ENCODE measurements at regions not wholly inside any gene's neighbourhood (a gene's known extent, or its start where the extent isn't known, plus 50 kb on each side); places are given as distances from the start of the nearest gene placed in this dataset.
"Not testable (repeated sequence)": the region's sequence is repeated elsewhere in the genome, so short reads cannot be mapped to it uniquely, and the experiment has no call there.

DNA sequence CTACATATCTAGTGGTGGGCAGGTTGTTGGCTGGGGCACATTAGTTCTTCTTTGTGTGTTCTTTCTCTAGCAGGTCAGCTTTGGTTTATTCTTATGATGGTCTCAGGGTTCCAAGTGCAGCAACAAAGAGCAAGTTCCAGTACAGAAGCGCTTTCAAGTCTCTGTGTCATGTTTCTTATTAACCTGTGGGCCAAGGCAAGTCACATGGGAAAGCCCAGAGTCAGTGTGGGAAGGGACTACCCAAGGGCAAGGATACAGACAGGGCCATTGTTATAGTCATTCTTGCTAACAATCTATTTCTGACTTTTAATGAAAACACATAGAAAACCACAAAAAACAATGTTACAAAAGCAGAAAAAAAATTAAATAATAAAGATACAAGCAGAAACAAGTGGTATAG lies 754.6 kb downstream of the TBC1D22A start:
- no peak for DNase-seq (ENCODE audit: low spot score)

DNA sequence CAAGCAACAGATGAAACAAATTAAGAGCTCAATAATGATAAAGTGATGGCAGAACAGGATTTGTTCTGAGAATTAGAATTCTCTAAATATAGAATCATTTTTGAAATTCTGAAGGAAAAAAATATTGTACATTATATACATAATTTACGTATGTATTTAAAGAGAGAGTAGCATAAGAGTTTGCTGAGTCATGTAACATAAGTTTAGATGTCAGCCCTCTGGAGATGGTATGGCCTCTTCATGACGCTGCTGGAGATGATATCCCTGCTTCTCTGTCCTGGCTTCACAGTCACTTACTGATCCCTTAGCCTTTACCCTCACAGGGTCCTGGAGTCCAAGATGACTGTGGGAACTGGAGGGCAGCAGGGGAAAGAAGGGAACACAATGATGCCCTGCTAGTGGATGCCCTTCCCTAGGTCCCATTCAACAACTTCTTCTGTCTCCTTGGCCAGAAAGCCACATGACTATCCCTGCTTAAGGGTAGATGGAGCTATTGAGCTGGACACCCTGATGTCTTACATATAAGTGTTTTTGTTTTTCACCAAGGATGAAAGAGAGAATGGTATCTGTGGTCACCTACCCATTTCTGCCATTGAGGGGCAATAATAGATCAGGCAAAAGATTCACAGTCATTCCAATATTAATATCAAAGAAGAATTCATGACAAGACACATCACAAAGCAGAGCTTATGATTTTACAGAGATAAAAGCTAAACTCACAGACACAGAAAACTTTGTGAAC lies 753.1 kb downstream of the TBC1D22A start:
- DNase-seq (ENCODE audit: low spot score): peak; percentile 2

DNA sequence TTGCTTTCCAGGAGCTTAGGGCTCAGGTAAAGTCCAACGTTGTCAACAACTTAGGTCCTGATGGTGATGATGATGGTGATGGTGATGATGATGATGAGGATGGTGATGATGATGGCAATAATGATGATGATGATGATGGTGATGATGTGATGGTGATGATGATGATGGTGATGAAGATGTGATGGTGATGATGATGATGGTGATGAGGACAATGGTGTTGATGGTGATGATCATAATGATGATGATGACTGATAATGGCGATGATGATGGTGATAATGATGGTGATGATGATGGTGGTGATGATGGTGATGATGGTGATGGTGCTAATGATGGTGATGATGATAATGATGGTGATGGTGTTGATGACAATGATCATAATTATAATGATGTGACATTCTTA lies 750.2 kb downstream of the TBC1D22A start:
- no peak for DNase-seq (ENCODE audit: low spot score)

DNA sequence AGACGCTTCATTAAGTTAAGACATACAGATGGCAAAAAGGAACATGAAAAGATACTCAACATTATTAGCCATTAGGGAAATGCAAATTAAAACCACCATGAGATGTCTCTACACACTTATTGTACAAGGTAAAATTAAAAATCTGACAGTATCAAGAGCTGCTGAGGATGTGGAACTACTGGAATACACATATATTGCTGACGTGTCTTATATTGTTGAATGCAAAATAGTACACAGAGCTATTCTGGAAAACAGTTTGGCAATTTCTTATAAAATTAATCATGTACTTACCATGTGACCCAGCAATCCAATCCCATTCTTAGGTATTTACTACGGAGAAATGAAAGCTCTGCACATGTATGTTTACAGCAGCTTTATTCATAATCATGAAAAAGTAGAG lies 742.5 kb downstream of the TBC1D22A start:
- DNase-seq (ENCODE audit: low spot score): no peak

DNA sequence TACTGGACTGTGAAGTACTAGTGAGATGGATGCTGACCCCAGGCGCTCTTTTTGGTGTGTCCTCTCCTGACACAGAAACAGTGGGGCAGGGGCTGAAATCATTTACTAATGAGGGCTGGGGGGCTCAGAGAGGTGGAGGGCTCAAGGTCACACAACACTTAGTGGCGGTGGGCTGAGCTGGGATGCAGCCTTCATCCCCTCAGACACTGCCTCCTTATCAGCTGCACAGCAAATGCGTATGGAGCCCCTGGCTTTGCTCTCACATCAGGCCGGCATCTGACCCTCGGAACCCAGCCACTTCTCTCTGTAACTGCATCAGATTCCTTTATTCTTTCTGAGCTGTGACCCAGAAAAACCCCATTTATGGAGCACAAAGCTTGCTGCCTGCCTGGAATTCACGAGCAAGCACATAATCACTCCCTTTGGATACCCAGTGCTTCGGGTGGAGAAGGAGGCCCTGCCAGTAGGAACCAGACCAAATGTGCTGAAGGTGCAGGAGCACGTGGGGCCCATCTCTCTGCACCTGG lies 736.6 kb downstream of the TBC1D22A start:
- no peak for DNase-seq (ENCODE audit: low spot score)

DNA sequence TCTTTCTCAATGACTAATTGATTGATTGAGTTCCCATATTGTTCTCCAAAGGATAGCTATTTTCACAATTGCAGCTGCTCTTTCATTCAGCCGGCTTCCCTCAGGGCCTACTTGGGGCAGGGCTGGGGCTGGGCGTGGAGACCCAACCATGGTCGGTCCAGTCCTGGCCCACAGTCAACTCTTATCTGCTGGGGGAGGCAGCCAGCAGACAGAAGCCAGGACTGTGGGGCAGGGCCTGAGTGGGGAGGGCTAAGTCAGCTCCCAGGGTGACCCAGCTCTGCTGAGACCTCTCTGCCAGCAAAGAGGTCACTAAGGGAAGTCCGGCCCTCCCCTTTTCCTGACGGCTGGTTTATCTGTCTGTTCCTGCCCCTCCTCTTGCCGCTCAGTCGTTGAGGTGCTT lies 735.2 kb downstream of the TBC1D22A start:
- DNase-seq (ENCODE audit: low spot score): no peak

DNA sequence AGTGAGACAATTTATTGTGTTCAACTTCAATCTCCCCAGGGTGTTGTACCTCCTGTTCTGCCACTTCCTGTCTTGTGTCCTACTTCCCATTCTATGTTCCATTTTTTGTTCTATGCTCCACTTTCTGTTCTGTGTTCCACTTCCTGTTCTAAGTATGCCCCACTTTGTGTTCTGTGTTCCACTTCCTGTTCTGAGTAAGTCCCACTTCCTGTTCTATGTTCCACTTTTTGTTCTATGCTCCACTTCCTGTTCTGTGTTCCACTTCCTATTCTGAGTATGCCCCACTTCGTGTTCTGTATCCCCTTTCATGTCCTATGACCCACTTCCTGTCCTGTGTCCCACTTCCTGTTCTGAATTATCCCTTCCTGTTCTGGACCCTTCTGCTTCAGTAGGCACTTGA lies 732.7 kb downstream of the TBC1D22A start:
- no peak for DNase-seq (ENCODE audit: low spot score)

DNA sequence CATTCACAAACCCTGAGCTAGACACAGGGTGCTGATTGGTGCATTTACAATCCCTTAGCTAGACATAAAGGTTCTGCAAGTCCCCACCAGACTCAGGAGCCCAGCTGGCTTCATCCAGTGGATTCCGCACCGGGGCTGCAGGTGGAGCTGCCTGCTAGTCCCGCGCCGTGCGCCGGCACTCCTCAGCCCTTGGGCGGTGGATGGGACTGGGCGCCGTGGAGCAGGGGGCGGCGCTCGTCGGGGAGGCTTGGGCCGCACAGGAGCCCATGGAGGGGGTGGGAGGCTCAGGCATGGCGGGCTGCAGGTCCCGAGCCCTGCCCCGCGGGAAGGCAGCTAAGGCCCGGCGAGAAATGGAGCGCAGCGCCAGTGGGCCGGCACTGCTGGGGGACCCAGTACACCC lies 725.7 kb downstream of the TBC1D22A start:
- DNase-seq (ENCODE audit: low spot score): not testable (repeated sequence)

DNA sequence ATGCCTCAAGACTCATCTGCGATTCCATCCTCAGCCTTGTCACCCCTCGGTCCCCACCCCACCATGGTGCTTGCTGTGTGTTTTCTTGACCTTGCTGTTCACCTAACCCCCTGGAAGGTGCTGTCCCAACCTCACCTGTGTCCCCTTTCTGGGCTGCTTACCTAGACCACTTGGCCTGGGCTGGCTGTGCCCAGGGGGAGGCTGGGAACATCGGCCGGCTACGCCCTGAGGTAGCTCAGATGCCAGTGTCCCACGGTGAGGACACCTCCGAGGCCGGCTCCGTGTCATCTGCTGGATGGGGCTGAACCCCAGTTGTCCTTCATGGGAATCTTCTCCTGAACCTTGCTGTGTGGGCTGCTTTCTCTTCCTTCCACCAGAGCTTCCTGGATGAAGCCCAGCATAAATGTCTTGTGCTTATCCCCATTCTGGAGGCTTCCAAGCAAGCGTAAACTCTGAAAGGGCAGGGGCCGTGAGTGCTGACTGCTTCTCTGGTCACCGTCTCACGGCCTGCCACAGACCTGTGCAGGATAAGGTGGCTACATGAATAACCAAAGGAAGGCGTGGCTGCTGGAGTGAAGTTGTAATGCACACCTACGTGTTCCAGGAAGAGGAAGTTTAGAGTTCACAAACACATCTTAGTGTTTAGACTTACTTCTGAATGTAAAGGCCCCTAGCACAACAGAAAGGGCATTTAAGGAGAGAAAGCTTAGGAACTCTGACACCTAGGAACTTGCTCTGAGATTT lies 724.3 kb downstream of the TBC1D22A start:
- DNase-seq (ENCODE audit: low spot score): no peak

DNA sequence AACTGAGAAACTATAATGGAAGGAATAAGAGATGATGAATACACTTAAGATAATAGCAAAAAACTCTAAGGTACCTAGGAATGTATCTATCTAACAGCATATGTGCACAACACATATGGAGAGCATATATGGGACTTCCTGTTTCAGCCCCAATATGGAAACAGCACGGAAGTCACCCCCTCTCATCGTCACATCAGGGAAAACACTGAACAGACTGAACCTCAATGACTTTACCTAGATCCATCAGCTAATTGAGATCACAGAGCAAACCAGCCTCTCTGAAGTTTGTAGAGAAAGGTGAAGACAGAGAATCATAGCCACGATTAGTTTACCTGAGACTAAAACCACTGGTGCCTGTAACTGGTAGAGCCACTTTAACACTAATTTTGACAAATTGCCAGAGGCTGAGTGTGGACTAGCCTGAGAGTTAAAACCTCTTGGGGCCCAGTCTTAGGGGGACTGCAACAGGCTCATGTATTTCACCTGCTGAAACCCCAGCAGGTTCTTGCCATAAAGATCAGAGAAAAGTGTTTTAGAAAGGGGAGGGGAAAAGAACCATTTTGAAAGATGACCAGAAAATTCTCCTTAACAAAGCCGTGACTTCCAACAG lies 722.6 kb downstream of the TBC1D22A start:
- no peak for DNase-seq (ENCODE audit: low spot score)

DNA sequence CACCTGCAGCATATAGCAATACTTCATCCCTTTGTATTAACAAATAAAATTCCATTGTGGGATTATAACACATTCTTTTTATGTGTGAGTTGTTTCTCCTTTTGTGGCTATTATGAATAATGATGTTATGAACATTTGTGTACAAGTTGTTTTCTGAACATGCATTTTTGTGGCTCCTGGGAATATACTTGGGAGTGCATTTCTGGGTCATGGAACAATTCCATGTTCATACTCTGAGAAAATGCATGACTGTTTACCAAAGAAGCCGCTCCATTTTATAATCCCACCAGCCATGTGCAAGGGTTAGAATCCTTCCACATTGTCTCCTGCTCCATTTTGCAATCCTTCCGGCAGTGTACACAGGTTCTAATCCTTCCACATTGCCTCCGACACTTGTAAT lies 713.8 kb downstream of the TBC1D22A start:
- DNase-seq (ENCODE audit: low spot score): no peak

DNA sequence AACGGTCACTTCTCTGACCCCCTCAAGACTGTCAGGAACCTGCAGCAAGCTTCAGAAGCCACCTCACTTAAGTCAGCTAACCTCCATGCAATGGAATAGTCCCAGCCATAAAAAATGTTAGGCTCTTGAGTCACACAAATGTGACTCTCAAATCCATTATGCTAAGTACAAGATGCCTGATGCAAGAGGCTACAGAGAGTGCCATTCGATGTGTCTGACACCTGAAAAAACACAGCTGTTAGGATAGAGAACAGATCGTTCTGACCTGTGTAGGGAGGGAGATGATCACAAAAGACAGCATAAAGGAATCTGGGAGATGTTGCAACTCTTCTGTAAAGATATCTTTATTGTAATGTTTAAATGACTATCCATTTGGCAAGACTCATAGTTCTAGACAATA lies 712.4 kb downstream of the TBC1D22A start:
- no peak for DNase-seq (ENCODE audit: low spot score)

DNA sequence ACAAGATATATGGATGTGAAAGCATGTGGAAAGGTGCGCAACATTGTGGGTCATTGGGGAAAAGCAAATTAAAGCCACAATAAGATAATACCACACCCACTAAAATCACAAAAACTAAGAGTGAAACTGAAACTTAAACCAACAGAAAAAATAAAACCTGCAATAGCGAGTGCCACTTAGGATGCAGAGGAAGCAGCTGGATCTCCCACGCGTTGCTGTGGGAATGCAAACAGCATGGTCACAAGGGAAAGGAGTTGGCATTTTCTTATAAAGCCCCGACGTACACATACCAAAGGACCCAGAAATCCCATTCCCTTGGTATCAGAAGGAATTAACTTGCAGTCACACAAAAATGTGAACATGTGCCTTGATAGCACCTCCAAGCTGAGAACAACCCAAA lies 712.0 kb downstream of the TBC1D22A start:
- DNase-seq (ENCODE audit: low spot score): no peak

DNA sequence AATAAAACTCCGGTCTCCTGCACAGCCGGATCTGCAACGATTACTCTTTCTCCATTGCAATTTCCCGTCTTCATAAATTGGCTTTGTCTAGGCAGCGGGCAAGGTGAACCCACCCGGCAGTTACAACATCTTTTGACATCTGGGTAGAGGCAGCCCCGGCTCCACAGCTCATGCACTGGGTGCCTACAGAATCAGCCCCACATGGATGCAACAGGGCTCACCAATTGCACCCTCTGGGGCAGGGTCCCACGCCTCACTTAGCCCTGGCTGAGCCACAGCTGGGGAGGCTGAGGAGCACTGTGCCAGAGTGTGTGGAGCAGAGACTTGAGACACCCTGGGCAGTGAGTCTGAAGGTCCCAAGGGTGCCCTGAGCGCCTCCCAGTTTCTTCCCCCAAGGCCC lies 710.2 kb downstream of the TBC1D22A start:
- DNase-seq (ENCODE audit: low spot score): no peak

DNA sequence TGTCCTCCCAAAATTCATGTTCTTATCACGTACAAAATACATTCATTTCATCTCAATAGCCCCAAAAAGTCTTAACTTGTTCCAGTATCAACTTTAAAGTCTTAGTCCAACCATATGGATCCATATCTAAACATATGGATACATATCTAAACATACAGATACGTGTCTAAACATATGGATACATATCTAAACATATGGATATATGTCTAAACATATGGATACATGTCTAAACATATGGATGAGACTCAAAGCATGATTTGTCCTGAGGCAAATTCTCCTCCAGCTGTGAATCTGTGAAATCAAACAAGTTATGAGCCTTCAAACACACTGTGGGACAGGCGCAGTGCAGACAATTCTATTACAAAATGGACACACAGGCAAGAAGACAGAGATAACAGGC lies 709.0 kb downstream of the TBC1D22A start:
- no peak for DNase-seq (ENCODE audit: low spot score)

DNA sequence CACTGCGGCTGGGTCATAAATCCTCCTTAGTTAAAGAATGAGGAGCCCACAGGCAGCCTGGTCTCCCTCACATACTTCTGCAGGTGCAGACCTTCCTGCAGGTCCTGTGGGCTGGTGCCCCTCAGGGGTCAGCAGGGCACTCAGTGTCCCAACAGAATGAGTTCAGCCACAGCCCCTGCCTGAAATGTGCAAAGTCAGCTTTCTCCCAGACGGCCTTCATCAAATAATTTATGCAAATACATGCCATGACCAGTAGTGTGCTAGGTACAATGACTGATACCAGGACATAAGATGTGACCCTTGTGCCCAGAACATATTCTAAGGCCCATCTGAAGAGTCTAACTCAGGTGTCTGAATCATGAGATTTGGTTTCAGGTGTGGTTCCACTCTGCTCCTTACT lies 703.4 kb downstream of the TBC1D22A start:
- no peak for DNase-seq (ENCODE audit: low spot score)

DNA sequence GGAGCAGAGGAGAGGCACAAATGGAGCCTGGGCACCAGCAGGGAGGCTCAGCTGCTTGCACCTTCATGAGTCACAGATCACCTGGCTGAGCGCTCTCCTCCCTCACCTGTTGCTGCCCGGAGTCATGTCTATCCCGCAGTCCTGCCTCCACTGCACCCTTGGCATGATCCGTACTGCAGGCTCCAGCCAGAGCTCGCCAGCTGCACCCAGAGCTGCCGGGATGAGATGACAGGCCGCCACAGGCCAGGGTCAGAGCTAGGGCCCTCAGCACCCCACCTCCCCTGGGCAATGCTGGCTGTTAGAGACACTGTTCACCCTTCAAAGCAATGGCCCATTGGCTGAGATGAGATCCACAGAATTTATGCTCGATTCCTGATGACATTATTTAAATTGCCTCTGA lies 702.8 kb downstream of the TBC1D22A start:
- DNase-seq (ENCODE audit: low spot score): no peak

DNA sequence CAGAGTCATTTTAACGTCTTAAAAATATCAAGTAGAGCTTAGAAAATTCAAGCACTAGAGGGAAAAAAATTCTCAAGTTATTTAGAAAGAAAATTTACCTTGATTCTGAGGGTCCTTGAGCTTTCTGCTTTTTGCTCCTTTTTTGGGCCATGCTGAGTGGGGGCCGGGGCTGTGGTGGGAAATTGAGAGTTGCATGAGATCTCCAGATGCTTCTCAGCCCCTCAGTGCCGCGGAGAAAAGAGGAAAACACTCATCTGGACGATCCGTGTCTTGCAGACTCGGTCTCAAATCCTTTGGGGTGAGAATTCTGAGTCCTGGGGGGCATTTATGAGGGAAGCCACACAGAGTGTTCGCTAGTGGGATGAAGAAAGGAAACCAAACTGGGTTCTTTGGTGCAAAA lies 700.8 kb downstream of the TBC1D22A start:
- DNase-seq (ENCODE audit: low spot score): no peak

DNA sequence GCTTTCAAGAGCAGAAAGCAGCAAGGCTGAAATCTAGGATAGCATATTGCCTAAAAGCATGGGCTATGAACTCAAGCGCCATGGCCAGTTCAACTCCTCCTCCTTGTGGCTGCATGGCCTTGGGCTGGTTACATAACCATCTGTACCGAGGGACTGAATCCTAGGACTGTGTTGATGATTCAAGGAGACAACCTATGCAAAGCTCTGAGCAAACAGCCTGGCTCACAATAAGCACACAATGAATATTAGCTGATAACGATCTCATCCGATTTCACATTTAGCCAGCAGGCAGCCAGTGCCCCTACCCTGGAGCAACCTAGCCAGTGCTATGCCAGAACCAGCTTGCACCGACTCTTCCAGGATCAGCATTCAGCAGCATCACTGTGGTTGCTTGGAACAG lies 698.4 kb downstream of the TBC1D22A start:
- DNase-seq (ENCODE audit: low spot score): no peak

DNA sequence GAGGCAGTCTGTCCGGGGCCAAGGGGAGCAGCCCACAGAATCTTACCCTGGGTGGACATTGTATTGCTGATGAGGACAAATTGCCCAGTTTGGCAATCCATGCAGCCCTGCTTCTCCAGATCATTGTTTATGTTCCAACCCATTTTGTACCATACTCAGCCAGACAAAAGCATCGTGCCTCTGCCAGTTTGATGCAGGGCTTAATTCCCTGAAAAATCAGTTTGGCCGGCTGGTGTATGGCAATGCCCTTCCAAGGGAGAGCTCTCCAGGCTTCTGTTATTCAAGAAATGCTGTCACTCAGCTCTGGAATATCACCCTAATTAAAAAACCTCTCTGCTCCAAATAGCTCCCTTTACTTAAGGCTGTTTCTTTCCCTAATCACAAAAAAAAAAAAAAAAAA lies 697.7 kb downstream of the TBC1D22A start:
- DNase-seq (ENCODE audit: low spot score): no peak

DNA sequence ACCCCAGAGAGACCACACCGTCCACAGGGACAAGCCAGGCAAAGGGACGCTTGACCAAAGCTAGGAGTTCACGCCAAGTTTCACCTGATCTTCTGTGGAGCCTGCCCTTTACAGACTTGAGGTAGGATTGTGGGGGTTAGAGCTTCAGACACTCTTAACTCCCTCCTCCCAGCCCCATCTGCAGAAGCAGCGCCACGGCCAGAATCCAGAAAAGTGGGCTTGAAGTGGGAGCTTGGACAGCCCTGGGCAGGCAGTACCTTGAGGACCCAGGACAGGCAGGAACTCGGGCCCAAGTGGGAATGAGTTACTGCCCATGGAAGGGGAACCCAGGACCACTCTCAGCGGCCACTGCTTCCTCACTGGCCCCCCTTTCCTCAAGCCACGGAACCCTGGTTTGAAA lies 695.9 kb downstream of the TBC1D22A start:
- no peak for DNase-seq (ENCODE audit: low spot score)

DNA sequence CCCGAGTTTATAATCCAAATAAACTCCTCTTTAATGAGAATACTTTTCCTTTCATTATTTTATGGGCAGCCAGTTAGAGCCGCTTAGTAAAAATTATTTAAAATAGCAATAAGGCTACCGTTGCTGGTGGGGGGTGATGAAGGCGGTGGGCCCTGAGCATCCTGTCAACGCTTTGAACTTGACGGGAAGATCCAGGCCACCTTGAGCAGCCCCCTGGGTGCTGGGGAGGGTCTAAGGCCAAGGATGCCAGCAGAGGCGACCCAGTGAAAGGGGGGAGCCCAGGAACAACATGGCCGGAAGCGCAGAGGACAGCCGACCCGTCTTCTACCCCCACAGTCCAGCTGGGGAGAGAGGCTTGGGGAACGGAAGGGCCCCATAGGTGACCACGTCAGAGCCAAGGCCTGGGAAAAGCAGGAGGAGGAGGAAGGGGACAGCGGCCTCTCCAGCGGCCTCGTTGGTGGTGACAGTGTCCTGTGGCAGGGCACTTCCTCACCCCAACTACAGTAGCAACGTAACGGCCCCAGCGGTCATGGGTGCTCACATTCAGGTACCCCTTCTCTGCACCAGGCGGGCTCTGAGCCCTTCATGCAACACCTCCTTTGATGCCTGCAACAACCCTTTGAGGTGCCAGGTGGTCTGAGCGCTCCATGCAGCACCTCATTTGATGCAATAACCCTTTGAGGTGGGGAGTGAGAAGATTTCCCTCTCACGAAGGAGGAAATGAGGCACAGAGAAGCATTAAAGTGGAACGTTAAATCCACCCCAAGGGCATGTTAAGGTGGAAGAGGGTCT lies 695.3 kb downstream of the TBC1D22A start:
- no peak for DNase-seq (ENCODE audit: low spot score)

All from HT-29 (cell line).